Astrocyte of the cerebellum (primary cell): ENCODE measurements at regions not wholly inside any gene's neighbourhood (a gene's known extent, or its start where the extent isn't known, plus 50 kb on each side); places are given as distances from the start of the nearest gene placed in this dataset.
"Not testable (repeated sequence)": the region's sequence is repeated elsewhere in the genome, so short reads cannot be mapped to it uniquely, and the experiment has no call there.

Experiments used
- DNase-seq: peaks from one replicate; pipeline ENCODE4 v3.0.0-alpha.2; 2011; ENCODE audit warnings: low read depth
- H3K4me3 ChIP-seq: 2 replicates; pipeline ENCODE4 v1.5.1; 2011; ENCODE audit warnings: mild to moderate bottlenecking, low read depth, low read length, moderate library complexity
- in situ Hi-C: cut with HindIII; loops from 2 replicates; pipeline ENCODE4 v1.10.0; 2017; ENCODE audit warnings: low sequenced_read_pairs

GRCh38 chr9:41779192-41779591 lies 350.0 kb downstream of the CNTNAP3B start:
- in situ Hi-C loops, DNase-seq, H3K4me3 ChIP-seq: not testable (repeated sequence)

- in situ Hi-C loops, H3K4me3 ChIP-seq, DNase-seq: not testable (repeated sequence)
These were observed 350.6 kb downstream of the CNTNAP3B start for GRCh38 chr9:41778535-41779071.

- DNase-seq, H3K4me3 ChIP-seq, in situ Hi-C loops: not testable (repeated sequence)
These were observed 351.7 kb downstream of the CNTNAP3B start for GRCh38 chr9:41777536-41777935.

GRCh38 chr9:41772541-41772940 lies 356.7 kb downstream of the CNTNAP3B start:
- in situ Hi-C loops, DNase-seq, H3K4me3 ChIP-seq: not testable (repeated sequence)

- in situ Hi-C loops, DNase-seq, H3K4me3 ChIP-seq: not testable (repeated sequence)
These were observed 357.5 kb downstream of the CNTNAP3B start for GRCh38 chr9:41771693-41772092.

- in situ Hi-C loops, DNase-seq, H3K4me3 ChIP-seq: not testable (repeated sequence)
These were observed 374.4 kb downstream of the CNTNAP3B start for GRCh38 chr9:41754822-41755221.

GRCh38 chr9:41754403-41754802 lies 374.8 kb downstream of the CNTNAP3B start:
- H3K4me3 ChIP-seq, DNase-seq, in situ Hi-C loops: not testable (repeated sequence)

GRCh38 chr9:41741897-41742296 lies 387.3 kb downstream of the CNTNAP3B start:
- DNase-seq, in situ Hi-C loops, H3K4me3 ChIP-seq: not testable (repeated sequence)

- H3K4me3 ChIP-seq, in situ Hi-C loops, DNase-seq: not testable (repeated sequence)
These were observed 388.1 kb downstream of the CNTNAP3B start for GRCh38 chr9:41741173-41741572.

- H3K4me3 ChIP-seq, in situ Hi-C loops, DNase-seq: not testable (repeated sequence)
These were observed 390.5 kb downstream of the CNTNAP3B start for GRCh38 chr9:41738681-41739080.

- in situ Hi-C loops, DNase-seq, H3K4me3 ChIP-seq: not testable (repeated sequence)
These were observed 430.0 kb downstream of the CNTNAP3B start for GRCh38 chr9:41699190-41699589.

GRCh38 chr9:41697080-41697479 lies 432.1 kb downstream of the CNTNAP3B start:
- H3K4me3 ChIP-seq, in situ Hi-C loops, DNase-seq: not testable (repeated sequence)

- DNase-seq, H3K4me3 ChIP-seq, in situ Hi-C loops: not testable (repeated sequence)
These were observed 449.9 kb downstream of the CNTNAP3B start for GRCh38 chr9:41679312-41679711.

GRCh38 chr9:41663497-41664036 lies 465.7 kb downstream of the CNTNAP3B start:
- H3K4me3 ChIP-seq, in situ Hi-C loops, DNase-seq: not testable (repeated sequence)

- H3K4me3 ChIP-seq, in situ Hi-C loops, DNase-seq: not testable (repeated sequence)
These were observed 469.6 kb upstream of the ZNG1F start for GRCh38 chr9:41658706-41659105.

- DNase-seq, in situ Hi-C loops, H3K4me3 ChIP-seq: not testable (repeated sequence)
These were observed 469.0 kb upstream of the ZNG1F start for GRCh38 chr9:41658116-41658515.

GRCh38 chr9:41657141-41657540 lies 468.0 kb upstream of the ZNG1F start:
- in situ Hi-C loops, H3K4me3 ChIP-seq, DNase-seq: not testable (repeated sequence)

- H3K4me3 ChIP-seq, DNase-seq, in situ Hi-C loops: not testable (repeated sequence)
These were observed 466.0 kb upstream of the ZNG1F start for GRCh38 chr9:41655071-41655554.

- DNase-seq, H3K4me3 ChIP-seq, in situ Hi-C loops: not testable (repeated sequence)
These were observed 465.2 kb upstream of the ZNG1F start for GRCh38 chr9:41654349-41654748.
